A549 (cell line): ENCODE measurements at regions not wholly inside any gene's neighbourhood (a gene's known extent, or its start where the extent isn't known, plus 50 kb on each side); places are given as distances from the start of the nearest gene placed in this dataset.

Experiments
- ATAC-seq, 2 experiments: fragments of 200-7000 bp in 1 of 2; fragments of >200 bp in 1 of 2; cut with Nextera tagmentation in 1 of 2; cut with Tn5 transposase in 1 of 2; 3 replicates each; pipeline versions ENCODE4 v1.8.0 to v1.9.1; 2018 to 2020; ENCODE audit warnings: mild to moderate bottlenecking in 1 of 2, moderate library complexity in 1 of 2
- CTCF ChIA-PET: fragments of 300-600 bp; sonication (Branson Sonifier 250); formaldehyde crosslinking; extraction: SDS; loops from one replicate; lab custom pipeline; 2021; ENCODE audit warnings: antibody characterized with exemption, inconsistent platforms; lab: Yijun Ruan, JAX
- POLR2A ChIA-PET: fragments of 350-600 bp; formaldehyde crosslinking; extraction: SDS; loops from one replicate; lab custom pipeline; 2021; ENCODE audit warnings: antibody characterized with exemption, inconsistent platforms; lab: Yijun Ruan, JAX
- DNase-seq, 2 experiments: peaks; one replicate each; pipeline versions ENCODE4 v3.0.0 to v3.0.0-alpha.2; 2011 to 2016; ENCODE audit warnings: low read depth in 1 of 2, low spot score in 1 of 2
- FAIRE-seq: peaks from 2 replicates; lab custom pipeline; 2011; peaks lifted over from hg19 to GRCh38; lab: Jason Lieb, UNC
- H3K27ac ChIP-seq, 2 experiments: fragments of >200 bp; sonication (Bioruptor Twin); formaldehyde crosslinking; 3 replicates each; pipeline ENCODE4 v1.5.1; 2016 to 2017
- H3K4me1 ChIP-seq: fragments of >200 bp; sonication (Bioruptor Twin); formaldehyde crosslinking; 3 replicates; pipeline ENCODE4 v1.6.1; 2016
- H3K4me2 ChIP-seq: fragments of >200 bp; sonication (Bioruptor Twin); formaldehyde crosslinking; 3 replicates; pipeline ENCODE4 v1.6.1; 2016
- H3K4me3 ChIP-seq: fragments of >200 bp; sonication (Bioruptor Twin); formaldehyde crosslinking; 3 replicates; pipeline ENCODE4 v1.5.1; 2016
- H3K9me3 ChIP-seq: fragments of >200 bp; sonication (Bioruptor Twin); formaldehyde crosslinking; 3 replicates; pipeline ENCODE4 v1.6.1; 2016
- CBX2 ChIP-seq: fragments of 200-600 bp; sonication (generic); IDR thresholded peaks from 2 replicates; pipeline ENCODE4 v1.6.1; 2016; ENCODE audit warnings: low read depth, mild to moderate bottlenecking, borderline replicate concordance
- CEBPB ChIP-seq, 2 experiments: fragments of >200 bp in 1 of 2; sonication (Bioruptor Twin) in 1 of 2; formaldehyde crosslinking in 1 of 2; IDR thresholded peaks; 2 replicates each; pipeline ENCODE4 v1.6.1; 2012 to 2016
- FOSL2 ChIP-seq, 2 experiments: fragments of 450-650 bp in 1 of 2; fragments of >200 bp in 1 of 2; sonication (Bioruptor Twin) in 1 of 2; formaldehyde crosslinking; IDR thresholded peaks; 2 replicates each; pipeline versions ENCODE4 v1.5.0 to v1.6.1; 2016 to 2020; ENCODE audit warnings: mild to moderate bottlenecking in 1 of 2, moderate library complexity in 1 of 2
- HDAC2 ChIP-seq: fragments of 200-600 bp; sonication (generic); IDR thresholded peaks from 2 replicates; pipeline ENCODE4 v1.6.1; 2016
- HOXA7 ChIP-seq: fragments of 250-450 bp; sonication (Bioruptor Pico); IDR thresholded peaks from 2 replicates; pipeline ENCODE4 v1.5.0; 2020; ENCODE audit warnings: mild to moderate bottlenecking, moderate library complexity
- HOXB13 ChIP-seq: fragments of 250-450 bp; sonication (Bioruptor Pico); IDR thresholded peaks from 2 replicates; pipeline ENCODE4 v1.5.0; 2020; ENCODE audit warnings: low read depth, mild to moderate bottlenecking, moderate library complexity
- JUN ChIP-seq, 2 experiments: fragments of >200 bp; sonication (Bioruptor Twin); formaldehyde crosslinking; IDR thresholded peaks; 2 replicates in 1 of 2; 3 replicates in 1 of 2; pipeline ENCODE4 v1.6.1; 2016 to 2017
- JUNB ChIP-seq: fragments of >200 bp; sonication (Bioruptor Twin); formaldehyde crosslinking; IDR thresholded peaks from 2 replicates; pipeline ENCODE4 v1.6.1; 2016
- KDM1A ChIP-seq: fragments of 200-600 bp; sonication (generic); IDR thresholded peaks from 2 replicates; pipeline ENCODE4 v1.6.1; 2016; ENCODE audit warnings: low read depth, mild to moderate bottlenecking
- KDM5A ChIP-seq: fragments of 200-600 bp; sonication (generic); IDR thresholded peaks from 2 replicates; pipeline ENCODE4 v1.6.1; 2016; ENCODE audit warnings: antibody characterized with exemption, mild to moderate bottlenecking
- MAFK ChIP-seq: fragments of 450-650 bp; IDR thresholded peaks from 2 replicates; pipeline ENCODE4 v1.6.1; 2014; ENCODE audit not compliant: partially characterized antibody
- MAZ ChIP-seq: fragments of 150-350 bp; IDR thresholded peaks from 2 replicates; pipeline ENCODE4 v1.6.1; 2014; ENCODE audit warnings: antibody characterized with exemption, low read depth, low read length, borderline replicate concordance
- MYC ChIP-seq: IDR thresholded peaks from 2 replicates; pipeline ENCODE4 v1.6.1; 2012; ENCODE audit warnings: mild to moderate bottlenecking, inconsistent platforms, low read length, improper control_type of control experiment, borderline replicate concordance
- NPAS2 ChIP-seq: fragments of 250-450 bp; sonication (Bioruptor Pico); IDR thresholded peaks from 2 replicates; pipeline ENCODE4 v1.8.0; 2022; ENCODE audit warnings: mild to moderate bottlenecking, moderate library complexity, borderline replicate concordance
- NR3C1 ChIP-seq: fragments of >200 bp; sonication (Bioruptor Twin); formaldehyde crosslinking; IDR thresholded peaks from 3 replicates; pipeline ENCODE4 v1.6.1; 2017
- RARB ChIP-seq: fragments of 250-450 bp; sonication (Bioruptor Pico); IDR thresholded peaks from 2 replicates; pipeline ENCODE4 v1.8.0; 2021; ENCODE audit warnings: mild to moderate bottlenecking, moderate library complexity
- RCOR1 ChIP-seq: fragments of 150-350 bp; IDR thresholded peaks from 2 replicates; pipeline ENCODE4 v1.6.1; 2014; ENCODE audit warnings: antibody characterized with exemption, low read length, low read depth
- RFX5 ChIP-seq: fragments of 450-650 bp; IDR thresholded peaks from 2 replicates; pipeline ENCODE4 v1.7.1; 2014; ENCODE audit warnings: antibody characterized with exemption, mild to moderate bottlenecking, moderate library complexity
- SMC3 ChIP-seq: fragments of >200 bp; sonication (Bioruptor Twin); formaldehyde crosslinking; IDR thresholded peaks from 3 replicates; pipeline ENCODE4 v1.6.1; 2018; ENCODE audit warnings: inconsistent platforms
- SREBF2 ChIP-seq: fragments of 450-650 bp; IDR thresholded peaks from 2 replicates; pipeline ENCODE4 v1.6.1; 2014; ENCODE audit warnings: mild to moderate bottlenecking, moderate library complexity
- ZNF302 ChIP-seq: fragments of 250-450 bp; sonication (Bioruptor Pico); IDR thresholded peaks from 2 replicates; pipeline ENCODE4 v1.9.0; 2021; ENCODE audit warnings: inconsistent platforms, mild to moderate bottlenecking, moderate library complexity
- ZSCAN20 ChIP-seq: fragments of 250-450 bp; sonication (Bioruptor Pico); IDR thresholded peaks from 2 replicates; pipeline ENCODE4 v1.8.0; 2022; ENCODE audit warnings: mild to moderate bottlenecking, moderate library complexity
- WGBS: methylation state at CpG from one replicate; pipeline ENCODE4 v1.1.6; 2017; ENCODE audit errors: missing lambda C conversion rate; 5-methylcytosine and 5-hydroxymethylcytosine counted together
- TF ChIP-seq, protein P1 (sequence below): fragments of 200-600 bp; sonication (generic); IDR thresholded peaks from 2 replicates; pipeline ENCODE4 v1.6.1; 2016; ENCODE audit warnings: antibody characterized with exemption, mild to moderate bottlenecking, moderate library complexity
- TF ChIP-seq, protein P2 (sequence below): fragments of 450-650 bp; IDR thresholded peaks from 2 replicates; pipeline ENCODE4 v1.6.1; 2014; ENCODE audit warnings: antibody characterized with exemption
- TF ChIP-seq, protein P3 (sequence below): IDR thresholded peaks from 2 replicates; pipeline ENCODE4 v1.6.1; 2012; ENCODE audit warnings: low read depth, borderline replicate concordance
- TF ChIP-seq, protein P4 (sequence below): IDR thresholded peaks from 2 replicates; pipeline ENCODE4 v1.6.1; 2012

DNA sequence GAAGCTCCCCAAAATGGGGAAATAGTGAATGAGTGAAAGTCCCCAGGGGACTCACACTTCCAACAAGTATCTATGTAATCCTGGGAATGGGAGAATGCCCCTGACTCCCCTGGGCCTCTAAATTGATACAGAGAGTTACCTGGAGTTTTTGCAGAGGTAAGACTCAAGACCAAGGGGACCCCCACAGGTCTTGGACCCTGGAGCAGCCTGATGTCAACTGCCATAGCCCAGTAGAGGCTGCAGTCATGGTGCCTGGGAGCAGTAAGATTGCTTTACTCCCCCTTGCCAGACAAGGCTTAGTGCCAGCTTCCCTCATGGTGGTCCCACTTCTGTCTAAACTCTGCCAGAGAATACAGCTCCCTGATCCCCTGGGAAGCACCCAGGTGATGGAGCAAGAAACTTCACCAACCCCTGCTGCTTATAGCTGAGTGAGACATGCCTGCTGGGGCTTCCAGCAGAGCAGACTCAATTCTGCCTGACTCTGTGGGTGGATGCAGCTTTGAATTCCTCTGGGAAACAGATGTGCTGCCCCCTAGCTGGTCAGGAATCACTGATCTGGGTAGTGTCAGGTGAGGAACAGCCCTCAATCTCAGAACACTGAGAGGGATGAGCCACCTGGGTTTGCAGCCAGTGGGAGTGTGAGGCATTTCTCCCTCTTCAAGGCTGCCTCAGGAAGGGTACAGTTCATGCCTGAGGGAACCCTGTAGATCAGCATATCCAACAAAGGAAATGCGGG, 485.9 kb downstream of the NSUN3 start:
- H3K9me3 ChIP-seq = no peaks in the 10 kb centered on the region
- TF ChIP-seq ZNF302 (CRISPR knock-in tag) (no peak), NR3C1 (no peak), SREBF2 (no peak), JUNB (no peak), HOXB13 (no peak), HOXA7 (CRISPR knock-in tag) (no peak), ZSCAN20 (CRISPR knock-in tag) (no peak), RCOR1 (no peak), MAFK (no peak), MAZ (no peak), SMC3 (no peak), JUN (IDR thresholded peaks at IDR 0.05) (no peak), KDM1A (no peak), RARB (CRISPR knock-in tag) (no peak), CEBPB (IDR thresholded peaks at IDR 0.05) (no peak), NPAS2 (no peak)
- TF ChIP-seq, protein P1, sequence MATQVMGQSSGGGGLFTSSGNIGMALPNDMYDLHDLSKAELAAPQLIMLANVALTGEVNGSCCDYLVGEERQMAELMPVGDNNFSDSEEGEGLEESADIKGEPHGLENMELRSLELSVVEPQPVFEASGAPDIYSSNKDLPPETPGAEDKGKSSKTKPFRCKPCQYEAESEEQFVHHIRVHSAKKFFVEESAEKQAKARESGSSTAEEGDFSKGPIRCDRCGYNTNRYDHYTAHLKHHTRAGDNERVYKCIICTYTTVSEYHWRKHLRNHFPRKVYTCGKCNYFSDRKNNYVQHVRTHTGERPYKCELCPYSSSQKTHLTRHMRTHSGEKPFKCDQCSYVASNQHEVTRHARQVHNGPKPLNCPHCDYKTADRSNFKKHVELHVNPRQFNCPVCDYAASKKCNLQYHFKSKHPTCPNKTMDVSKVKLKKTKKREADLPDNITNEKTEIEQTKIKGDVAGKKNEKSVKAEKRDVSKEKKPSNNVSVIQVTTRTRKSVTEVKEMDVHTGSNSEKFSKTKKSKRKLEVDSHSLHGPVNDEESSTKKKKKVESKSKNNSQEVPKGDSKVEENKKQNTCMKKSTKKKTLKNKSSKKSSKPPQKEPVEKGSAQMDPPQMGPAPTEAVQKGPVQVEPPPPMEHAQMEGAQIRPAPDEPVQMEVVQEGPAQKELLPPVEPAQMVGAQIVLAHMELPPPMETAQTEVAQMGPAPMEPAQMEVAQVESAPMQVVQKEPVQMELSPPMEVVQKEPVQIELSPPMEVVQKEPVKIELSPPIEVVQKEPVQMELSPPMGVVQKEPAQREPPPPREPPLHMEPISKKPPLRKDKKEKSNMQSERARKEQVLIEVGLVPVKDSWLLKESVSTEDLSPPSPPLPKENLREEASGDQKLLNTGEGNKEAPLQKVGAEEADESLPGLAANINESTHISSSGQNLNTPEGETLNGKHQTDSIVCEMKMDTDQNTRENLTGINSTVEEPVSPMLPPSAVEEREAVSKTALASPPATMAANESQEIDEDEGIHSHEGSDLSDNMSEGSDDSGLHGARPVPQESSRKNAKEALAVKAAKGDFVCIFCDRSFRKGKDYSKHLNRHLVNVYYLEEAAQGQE = no peak
- TF ChIP-seq, protein P2, sequence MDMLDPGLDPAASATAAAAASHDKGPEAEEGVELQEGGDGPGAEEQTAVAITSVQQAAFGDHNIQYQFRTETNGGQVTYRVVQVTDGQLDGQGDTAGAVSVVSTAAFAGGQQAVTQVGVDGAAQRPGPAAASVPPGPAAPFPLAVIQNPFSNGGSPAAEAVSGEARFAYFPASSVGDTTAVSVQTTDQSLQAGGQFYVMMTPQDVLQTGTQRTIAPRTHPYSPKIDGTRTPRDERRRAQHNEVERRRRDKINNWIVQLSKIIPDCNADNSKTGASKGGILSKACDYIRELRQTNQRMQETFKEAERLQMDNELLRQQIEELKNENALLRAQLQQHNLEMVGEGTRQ = no peak
- TF ChIP-seq, protein P3, sequence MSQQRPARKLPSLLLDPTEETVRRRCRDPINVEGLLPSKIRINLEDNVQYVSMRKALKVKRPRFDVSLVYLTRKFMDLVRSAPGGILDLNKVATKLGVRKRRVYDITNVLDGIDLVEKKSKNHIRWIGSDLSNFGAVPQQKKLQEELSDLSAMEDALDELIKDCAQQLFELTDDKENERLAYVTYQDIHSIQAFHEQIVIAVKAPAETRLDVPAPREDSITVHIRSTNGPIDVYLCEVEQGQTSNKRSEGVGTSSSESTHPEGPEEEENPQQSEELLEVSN = no peak
- TF ChIP-seq, protein P4, sequence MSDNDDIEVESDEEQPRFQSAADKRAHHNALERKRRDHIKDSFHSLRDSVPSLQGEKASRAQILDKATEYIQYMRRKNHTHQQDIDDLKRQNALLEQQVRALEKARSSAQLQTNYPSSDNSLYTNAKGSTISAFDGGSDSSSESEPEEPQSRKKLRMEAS = no peak
- POLR2A ChIA-PET = no interaction called here
- H3K4me1 ChIP-seq = no peaks in the 10 kb centered on the region
- ATAC-seq (no peak), DNase-seq (no peak), FAIRE-seq (no peak)
- H3K27ac ChIP-seq = no peak overlapping the region
- no peak overlapping the region for H3K4me3 ChIP-seq
- WGBS = 0% methylated on average over 1 of the region's 1 CpG
- no peak overlapping the region for H3K4me2 ChIP-seq
- CTCF ChIA-PET = interaction anchor here (1.2 kb wide), 1 partner anchor 36 kb away, joined by 3 read pairs; no protein-coding TSS in a partner anchor

DNA sequence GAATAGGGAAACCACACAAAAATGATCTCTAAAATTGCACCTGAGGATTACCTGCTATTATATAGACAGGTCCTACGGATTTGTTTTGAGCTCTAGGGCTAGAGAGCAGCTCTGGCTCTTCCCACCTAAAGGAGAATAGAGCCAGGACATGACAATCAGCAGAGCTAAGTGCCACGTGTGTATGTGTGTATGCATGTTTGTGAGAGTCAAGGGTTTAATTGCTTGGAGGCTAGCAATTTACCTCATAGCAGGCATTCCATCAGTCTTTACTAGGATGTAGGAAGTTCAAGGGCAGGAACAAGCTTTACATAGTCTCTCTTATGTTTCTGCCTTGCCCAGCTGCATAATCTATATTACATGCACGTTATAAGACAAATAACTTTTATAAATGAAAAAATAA, 498.2 kb downstream of the NSUN3 start:
- no peak for ATAC-seq

More for the DNA sequence above, 498.2 kb downstream of the NSUN3 start:
- 4% methylated on average over 3 of the region's 3 CpGs for WGBS
- TF ChIP-seq MYC = no peak
- TF ChIP-seq ZSCAN20 (CRISPR knock-in tag) = no peak
- TF ChIP-seq FOSL2 (IDR thresholded peaks at IDR 0.05) = no peak
- no peak for TF ChIP-seq FOSL2 (CRISPR knock-in tag; IDR thresholded peaks at IDR 0.05)
- TF ChIP-seq HDAC2 = no peak
- no peak for TF ChIP-seq RFX5
- TF ChIP-seq CBX2 = no peak
- TF ChIP-seq KDM5A = no peak
- CTCF ChIA-PET = no interaction called here
- FAIRE-seq = no peak
- H3K27ac ChIP-seq = no peak overlapping the region
- no peak overlapping the region for H3K4me3 ChIP-seq
- no peaks in the 10 kb centered on the region for H3K9me3 ChIP-seq
- POLR2A ChIA-PET = no interaction called here
- no peaks in the 10 kb centered on the region for H3K4me1 ChIP-seq
- no peak for DNase-seq
- H3K4me2 ChIP-seq = no peak overlapping the region
